Fibroblast of pulmonary artery (primary cell): ENCODE measurements at regions not wholly inside any gene's neighbourhood (a gene's known extent, or its start where the extent isn't known, plus 50 kb on each side); places are given as distances from the start of the nearest gene placed in this dataset.

Experiments used
- DNase-seq: peaks from one replicate; pipeline ENCODE4 v3.0.0-alpha.2; 2010; ENCODE audit warnings: low read depth
- H3K4me3 ChIP-seq: replicated peaks from 2 replicates; pipeline ENCODE4 v1.5.1; 2011; ENCODE audit warnings: low read depth, mild to moderate bottlenecking, control low read depth, low read length, moderate library complexity
- TF ChIP-seq, protein P1 (sequence below): IDR thresholded peaks from 2 replicates; pipeline ENCODE4 v1.5.1; 2011; ENCODE audit warnings: mild to moderate bottlenecking, control low read depth, low read length, inconsistent platforms; ENCODE audit errors: missing control alignments

DNA sequence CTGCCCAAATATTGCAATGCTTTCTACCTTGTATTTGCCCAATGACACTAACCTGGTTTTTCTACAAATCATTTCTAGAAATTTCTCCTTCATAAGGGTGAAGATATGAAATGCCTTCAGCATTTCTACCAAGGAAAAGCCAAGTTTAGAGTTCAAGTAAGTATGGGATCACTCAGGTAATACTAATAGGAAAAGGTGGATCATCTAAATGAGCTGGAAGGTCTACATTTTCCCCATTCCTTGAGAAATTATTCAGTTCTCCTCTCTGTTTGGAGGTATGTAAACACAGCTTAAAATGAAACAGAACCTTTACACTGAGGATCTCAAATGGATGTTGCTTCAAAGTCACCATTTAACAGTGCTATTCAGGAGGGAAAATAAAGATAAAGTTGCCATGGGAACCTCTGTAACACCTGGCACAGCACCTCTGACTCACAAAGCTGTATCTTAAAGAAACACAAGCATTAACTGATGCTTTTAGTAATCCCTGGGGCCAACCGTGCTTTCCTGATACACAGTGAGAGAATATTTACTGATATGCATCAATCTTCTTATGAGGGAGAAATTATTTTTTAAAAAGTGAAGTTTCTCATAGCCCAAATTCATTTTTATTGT, 161.3 kb downstream of the DRD1 start:
- TF ChIP-seq, protein P1, sequence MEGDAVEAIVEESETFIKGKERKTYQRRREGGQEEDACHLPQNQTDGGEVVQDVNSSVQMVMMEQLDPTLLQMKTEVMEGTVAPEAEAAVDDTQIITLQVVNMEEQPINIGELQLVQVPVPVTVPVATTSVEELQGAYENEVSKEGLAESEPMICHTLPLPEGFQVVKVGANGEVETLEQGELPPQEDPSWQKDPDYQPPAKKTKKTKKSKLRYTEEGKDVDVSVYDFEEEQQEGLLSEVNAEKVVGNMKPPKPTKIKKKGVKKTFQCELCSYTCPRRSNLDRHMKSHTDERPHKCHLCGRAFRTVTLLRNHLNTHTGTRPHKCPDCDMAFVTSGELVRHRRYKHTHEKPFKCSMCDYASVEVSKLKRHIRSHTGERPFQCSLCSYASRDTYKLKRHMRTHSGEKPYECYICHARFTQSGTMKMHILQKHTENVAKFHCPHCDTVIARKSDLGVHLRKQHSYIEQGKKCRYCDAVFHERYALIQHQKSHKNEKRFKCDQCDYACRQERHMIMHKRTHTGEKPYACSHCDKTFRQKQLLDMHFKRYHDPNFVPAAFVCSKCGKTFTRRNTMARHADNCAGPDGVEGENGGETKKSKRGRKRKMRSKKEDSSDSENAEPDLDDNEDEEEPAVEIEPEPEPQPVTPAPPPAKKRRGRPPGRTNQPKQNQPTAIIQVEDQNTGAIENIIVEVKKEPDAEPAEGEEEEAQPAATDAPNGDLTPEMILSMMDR: no peak
- no peak for DNase-seq
- H3K4me3 ChIP-seq: no peak overlapping the region

DNA sequence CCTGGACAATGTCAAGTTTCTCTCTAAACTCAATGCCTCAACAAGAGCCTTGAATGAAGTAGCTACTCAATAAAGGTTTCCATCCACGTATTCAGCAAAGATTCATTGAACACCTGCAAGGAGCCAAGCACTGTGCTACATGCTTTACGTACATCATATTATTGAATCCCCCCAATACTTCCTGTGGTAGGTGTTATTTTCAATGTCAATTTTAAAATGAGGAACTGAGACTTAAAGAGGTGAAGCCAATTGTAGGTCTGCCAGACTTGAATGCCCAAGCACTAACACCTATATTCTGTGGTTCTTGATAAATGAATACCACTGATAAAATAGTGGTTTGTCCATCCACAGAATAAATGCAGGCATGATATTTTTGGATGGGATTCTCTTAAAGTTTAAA, 162.3 kb downstream of the DRD1 start:
- TF ChIP-seq, protein P1: no peak

DNA sequence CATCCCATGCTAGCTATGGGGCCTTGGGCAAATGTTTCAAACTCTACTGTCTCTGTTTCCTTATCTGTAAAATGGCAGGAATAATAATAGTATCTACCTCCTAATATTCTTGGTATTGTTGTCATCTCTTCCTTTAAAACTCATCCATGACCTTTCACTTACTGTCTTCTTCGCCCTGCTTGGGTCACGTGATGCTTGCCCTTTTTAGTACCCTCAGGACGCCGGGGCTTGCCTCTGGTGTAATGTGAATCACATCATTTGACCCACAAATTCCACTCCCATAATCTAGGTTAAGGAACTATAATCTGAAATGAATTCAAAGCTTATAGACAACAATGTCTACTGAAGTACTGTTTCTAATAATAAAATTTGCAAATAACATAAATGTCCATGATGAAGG, 162.7 kb downstream of the DRD1 start:
- TF ChIP-seq, protein P1: no peak

More for the DNA sequence above, 162.3 kb downstream of the DRD1 start:
- DNase-seq: no peak
- no peak overlapping the region for H3K4me3 ChIP-seq

DNA sequence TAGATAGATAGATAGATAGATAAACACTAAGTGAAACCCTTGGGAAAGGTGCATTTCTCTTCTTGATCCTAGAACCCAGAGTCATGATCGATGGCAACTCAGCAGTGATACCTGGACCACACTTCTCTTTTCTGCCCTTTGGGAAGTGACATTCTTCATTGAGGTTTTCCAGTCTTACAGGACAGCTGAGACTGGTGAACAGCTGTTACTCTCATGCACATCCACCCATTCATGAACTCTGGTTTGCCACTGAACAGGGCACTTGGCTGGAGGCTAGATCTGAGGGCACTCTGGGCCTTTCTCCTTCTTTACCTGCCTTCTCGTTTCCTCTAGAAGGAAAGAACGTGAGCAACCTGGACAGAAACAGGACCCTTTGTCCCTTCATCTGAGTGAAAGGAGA, 164.5 kb downstream of the DRD1 start:
- TF ChIP-seq, protein P1: no peak

More for the DNA sequence above, 162.7 kb downstream of the DRD1 start:
- DNase-seq: no peak
- H3K4me3 ChIP-seq: no peak overlapping the region

DNA sequence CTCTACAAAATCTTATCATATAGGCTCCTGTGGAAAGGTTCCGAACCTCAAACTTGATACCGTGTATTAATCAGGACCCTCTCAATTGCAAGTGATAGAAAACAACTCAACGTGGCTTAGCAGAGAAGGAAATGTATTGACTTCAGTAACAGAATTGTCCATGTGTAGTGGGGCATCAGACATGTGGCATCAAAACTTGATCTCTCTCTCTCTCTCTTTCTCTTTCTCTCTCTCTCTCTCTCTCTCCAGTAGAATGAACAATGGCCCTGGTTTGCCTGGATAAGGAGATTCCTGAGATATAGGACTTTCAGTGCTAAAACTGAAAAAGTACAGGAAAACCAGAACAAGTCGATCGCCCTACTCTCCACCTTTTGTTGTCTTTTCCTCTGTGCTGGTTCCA, 168.2 kb downstream of the DRD1 start:
- no peak overlapping the region for H3K4me3 ChIP-seq
- DNase-seq: no peak
- TF ChIP-seq, protein P1: no peak

More for the DNA sequence above, 164.5 kb downstream of the DRD1 start:
- no peak overlapping the region for H3K4me3 ChIP-seq
- DNase-seq: no peak

DNA sequence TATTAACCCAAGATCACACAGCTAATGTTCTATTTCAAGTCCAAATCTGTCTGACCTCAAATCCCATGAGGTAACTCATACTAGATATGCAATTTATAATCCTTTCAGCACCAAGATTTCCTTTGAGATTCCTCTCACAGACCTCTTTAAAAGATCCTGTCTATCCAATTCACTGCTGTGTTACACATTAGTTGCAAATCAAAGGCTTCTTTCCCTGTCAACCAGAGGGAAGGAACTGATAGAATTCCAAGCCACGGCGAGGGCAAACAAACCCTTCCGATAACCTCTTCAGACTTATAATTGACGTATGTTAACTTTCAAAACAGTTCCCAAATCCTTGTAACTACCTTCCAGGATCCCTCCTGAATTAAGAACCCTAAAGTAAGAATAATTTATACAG, 168.9 kb downstream of the DRD1 start:
- no peak overlapping the region for H3K4me3 ChIP-seq
- DNase-seq: no peak
- TF ChIP-seq, protein P1: no peak

DNA sequence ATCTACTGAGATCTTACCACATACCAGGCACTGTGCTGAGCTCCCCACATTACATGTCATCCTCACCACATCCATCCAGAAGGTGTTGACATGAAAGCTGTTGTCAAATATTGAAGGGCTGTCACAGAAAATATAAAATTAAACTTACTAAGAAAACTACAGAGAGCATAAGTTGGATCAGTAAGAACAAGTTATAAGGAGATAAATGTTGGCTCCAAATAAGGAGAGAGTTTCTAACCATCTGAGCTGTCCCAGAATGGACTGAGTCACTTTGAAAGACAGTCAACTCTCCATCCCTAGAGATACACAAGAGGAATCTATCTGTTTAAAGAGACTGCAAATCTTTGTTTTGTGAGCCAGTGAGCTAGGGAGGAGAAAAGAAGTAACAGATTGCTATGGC, 169.8 kb downstream of the DRD1 start:
- TF ChIP-seq, protein P1: no peak
- no peak for DNase-seq
- no peak overlapping the region for H3K4me3 ChIP-seq
